Lower leg skin (tissue), 4 donors: ENCODE measurements at regions not wholly inside any gene's neighbourhood (a gene's known extent, or its start where the extent isn't known, plus 50 kb on each side); places are given as distances from the start of the nearest gene placed in this dataset.
"Not testable (repeated sequence)": the region's sequence is repeated elsewhere in the genome, so short reads cannot be mapped to it uniquely, and the experiment has no call there.

Source experiments
- DNase-seq, 2 donors: peaks; one replicate each; pipeline ENCODE4 v3.0.0-alpha.2; 2019; ENCODE audit warnings: low spot score in 2 of 2
- H3K4me3 ChIP-seq: fragments of 200-600 bp; sonication (generic); 2 replicates; pipeline ENCODE4 v1.5.1; 2017; ENCODE audit warnings: mild to moderate bottlenecking, low read depth; ENCODE audit not compliant: poor library complexity, severe bottlenecking
- WGBS, 2 donors: methylation state at CpG; one replicate each; pipeline ENCODE4 v1.1.5; 2018; 5-methylcytosine and 5-hydroxymethylcytosine counted together
- intact Hi-C: fragments of 100-400 bp; cut with DNase I; formaldehyde crosslinking; loops from one replicate; pipeline ENCODE4 v1.15.0; 2023; ENCODE audit warnings: low total_unique reads
- microRNA-seq, 2 donors: library from miRNA; unstranded; fragments of <30 nt; microRNA quantifications; one replicate each; pipeline ENCODE4, GENCODE V29; 2016; ENCODE audit warnings: borderline replicate concordance in 2 of 2, borderline number of aligned reads in 1 of 2

DNA sequence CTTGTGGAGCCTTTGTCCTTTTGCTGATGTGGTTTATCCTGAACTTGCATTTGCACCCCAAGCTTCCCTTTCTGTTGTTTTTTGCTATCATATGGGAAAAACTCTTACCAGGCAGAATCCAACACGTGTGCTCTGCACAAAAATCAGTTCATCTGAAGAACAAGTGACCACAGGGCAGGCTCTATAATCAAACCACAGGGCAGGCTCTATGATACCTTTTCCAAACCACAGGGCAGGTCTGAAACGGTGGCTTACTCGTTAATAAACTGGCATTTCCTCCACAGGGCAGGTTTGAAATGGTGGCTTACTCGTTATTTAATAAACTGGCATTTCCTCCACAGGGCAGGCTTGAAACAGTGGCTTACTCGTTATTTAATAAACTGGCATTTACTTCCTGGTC lies 51.7 kb upstream of the LPCAT1 start:
- intact Hi-C loops, DNase-seq, H3K4me3 ChIP-seq: not testable (repeated sequence)
- 58 to 66% methylated on average over 5 of the region's 5 CpGs for WGBS, 2 donors

DNA sequence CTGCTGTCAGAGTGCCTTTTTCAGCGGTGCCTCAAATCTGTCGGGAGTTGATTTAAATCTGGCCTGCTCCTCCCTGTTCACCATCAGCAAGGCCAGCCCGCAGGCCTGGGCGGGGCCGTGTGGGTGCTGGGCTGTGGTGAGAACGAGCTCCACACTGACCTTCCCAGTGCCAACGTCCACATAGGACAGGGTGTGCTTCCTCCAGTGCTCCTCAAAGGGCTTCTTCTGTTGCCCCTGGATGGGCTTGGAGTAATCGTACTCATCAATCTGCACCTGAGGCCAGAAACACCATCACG lies 50.2 kb upstream of the LPCAT1 start:
- WGBS, 2 donors = 78 to 85% methylated on average over 8 to 9 of the region's 9 CpGs
- DNase-seq, intact Hi-C loops, H3K4me3 ChIP-seq: not testable (repeated sequence)

DNA sequence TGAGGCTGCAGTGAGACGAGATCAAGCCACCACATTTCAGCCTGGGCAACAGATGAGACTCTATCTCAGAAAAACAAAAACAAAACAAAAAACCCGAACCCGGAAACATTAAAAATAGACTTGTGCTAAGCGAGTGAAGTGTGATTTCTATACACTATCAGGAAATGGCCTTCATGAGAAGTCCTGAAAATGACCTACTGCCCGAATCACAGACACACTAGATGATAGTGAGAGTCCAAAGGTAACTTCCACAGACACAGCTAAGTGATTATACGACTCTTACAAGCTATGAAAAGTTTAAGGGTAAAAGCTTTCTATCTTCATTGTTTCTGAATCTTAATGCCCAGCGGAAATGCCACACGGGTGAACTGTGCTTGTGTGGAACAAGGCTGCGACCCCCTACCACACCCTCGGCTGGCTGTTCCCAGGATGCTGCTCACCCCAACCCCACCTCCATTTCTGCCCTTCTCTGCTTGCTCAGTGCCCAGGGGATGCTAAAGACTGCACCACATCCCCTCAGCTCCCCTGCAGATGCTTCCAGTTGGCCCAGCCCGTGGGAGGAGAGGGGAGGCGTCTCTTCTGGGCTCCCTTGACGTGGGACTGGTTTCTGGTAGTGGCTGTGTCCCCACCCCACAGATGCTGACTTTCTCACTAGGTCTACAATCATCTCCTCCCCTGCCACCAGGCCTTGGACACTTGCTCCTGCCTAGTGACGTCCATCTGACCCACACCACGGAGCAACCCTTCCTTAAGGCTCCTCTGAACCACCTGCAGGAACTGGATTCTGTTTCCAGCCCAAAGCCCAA lies 49.7 kb upstream of the LPCAT1 start:
- DNase-seq, H3K4me3 ChIP-seq, intact Hi-C loops: not testable (repeated sequence)
- WGBS, 2 donors = 91 to 93% methylated on average over 15 of the region's 15 CpGs

Small RNAs in the stretch of these regions (microRNA-seq; reads per million reads assigned to microRNA genes)
- 0 reads per million in 2 donors for gene MIR4277
